Prostate gland (tissue), 2 donors: ENCODE measurements at regions not wholly inside any gene's neighbourhood (a gene's known extent, or its start where the extent isn't known, plus 50 kb on each side); places are given as distances from the start of the nearest gene placed in this dataset.

Experiments
- DNase-seq: peaks from one replicate; pipeline ENCODE4 v3.0.0-alpha.2; 2019; ENCODE audit warnings: low spot score
- H3K27ac ChIP-seq, 2 donors: fragments of 200-600 bp; sonication (generic); 2 replicates each; pipeline ENCODE4 v1.5.1; 2017 to 2019
- H3K27me3 ChIP-seq: fragments of 200-600 bp; sonication (generic); replicated peaks from 2 replicates; pipeline ENCODE4 v1.5.1; 2019; ENCODE audit not compliant: insufficient read depth
- H3K36me3 ChIP-seq, 2 donors: fragments of 200-600 bp; sonication (generic); 1 replicate in 1 of 2; 2 replicates in 1 of 2; pipeline versions ENCODE4 v1.5.1 to v1.8.1; 2017 to 2019
- H3K4me1 ChIP-seq: fragments of 200-600 bp; sonication (generic); replicated peaks from 2 replicates; pipeline ENCODE4 v1.5.1; 2019
- H3K4me3 ChIP-seq, 2 donors: fragments of 200-600 bp; sonication (generic); 2 replicates each; pipeline ENCODE4 v1.5.1; 2017 to 2019
- H3K9me3 ChIP-seq: fragments of 200-600 bp; sonication (generic); 2 replicates; pipeline ENCODE4 v1.5.1; 2017
- POLR2A ChIP-seq: fragments of 450-650 bp; IDR thresholded peaks from one replicate; pipeline ENCODE4 v1.6.1; 2016; ENCODE audit warnings: antibody characterized with exemption, mild to moderate bottlenecking
- POLR2AphosphoS5 ChIP-seq: sonication (generic); formaldehyde crosslinking; IDR thresholded peaks from one replicate; pipeline ENCODE4 v1.6.1; 2017; ENCODE audit warnings: antibody characterized with exemption
- WGBS: methylation state at CpG from one replicate; pipeline ENCODE4 v1.1.5; 2018; 5-methylcytosine and 5-hydroxymethylcytosine counted together
- intact Hi-C: fragments of 100-400 bp; cut with DNase I; formaldehyde crosslinking; loops from one replicate; pipeline ENCODE4 v1.14.2; 2022
- TF ChIP-seq, protein P1 (sequence below), 4 experiments: fragments of 200-600 bp in 2 of 4; fragments of 450-650 bp in 2 of 4; sonication (generic) in 2 of 4; IDR thresholded peaks; 1 replicate in 3 of 4; 2 replicates in 1 of 4; pipeline ENCODE4 v1.5.1; 2016 to 2019; ENCODE audit warnings: antibody characterized with exemption in 4 of 4, mild to moderate bottlenecking in 2 of 4, moderate library complexity in 2 of 4

GRCh38 chr9:38137342-38137741, 68.3 kb upstream of the SHB start:
- Histone ChIP-seq H3K27ac (no peak overlapping the region), H3K27me3 (no peaks in the 10 kb centered on the region), H3K9me3 (no peaks in the 10 kb centered on the region), H3K36me3 (no peaks in the 10 kb centered on the region), H3K4me1 (no peaks in the 10 kb centered on the region), H3K4me3 (no peak overlapping the region)
- intact Hi-C loops = no loop called here
- WGBS = 90% methylated on average over 5 of the region's 5 CpGs
- TF ChIP-seq POLR2AphosphoS5 = no peak
- TF ChIP-seq, protein P1, sequence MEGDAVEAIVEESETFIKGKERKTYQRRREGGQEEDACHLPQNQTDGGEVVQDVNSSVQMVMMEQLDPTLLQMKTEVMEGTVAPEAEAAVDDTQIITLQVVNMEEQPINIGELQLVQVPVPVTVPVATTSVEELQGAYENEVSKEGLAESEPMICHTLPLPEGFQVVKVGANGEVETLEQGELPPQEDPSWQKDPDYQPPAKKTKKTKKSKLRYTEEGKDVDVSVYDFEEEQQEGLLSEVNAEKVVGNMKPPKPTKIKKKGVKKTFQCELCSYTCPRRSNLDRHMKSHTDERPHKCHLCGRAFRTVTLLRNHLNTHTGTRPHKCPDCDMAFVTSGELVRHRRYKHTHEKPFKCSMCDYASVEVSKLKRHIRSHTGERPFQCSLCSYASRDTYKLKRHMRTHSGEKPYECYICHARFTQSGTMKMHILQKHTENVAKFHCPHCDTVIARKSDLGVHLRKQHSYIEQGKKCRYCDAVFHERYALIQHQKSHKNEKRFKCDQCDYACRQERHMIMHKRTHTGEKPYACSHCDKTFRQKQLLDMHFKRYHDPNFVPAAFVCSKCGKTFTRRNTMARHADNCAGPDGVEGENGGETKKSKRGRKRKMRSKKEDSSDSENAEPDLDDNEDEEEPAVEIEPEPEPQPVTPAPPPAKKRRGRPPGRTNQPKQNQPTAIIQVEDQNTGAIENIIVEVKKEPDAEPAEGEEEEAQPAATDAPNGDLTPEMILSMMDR (IDR thresholded peaks at IDR 0.05) = no peak
- no peak for TF ChIP-seq POLR2A
- DNase-seq = no peak

- no peak for DNase-seq
- Histone ChIP-seq H3K27ac (no peak overlapping the region), H3K4me1 (no peaks in the 10 kb centered on the region), H3K27me3 (no peaks in the 10 kb centered on the region), H3K9me3 (no peaks in the 10 kb centered on the region), H3K4me3 (no peak overlapping the region), H3K36me3 (no peaks in the 10 kb centered on the region)
- intact Hi-C loops = no loop called here
- 72% methylated on average over 2 of the region's 2 CpGs for WGBS
- TF ChIP-seq POLR2A (no peak), POLR2AphosphoS5 (no peak)
- TF ChIP-seq, protein P1 (IDR thresholded peaks at IDR 0.05) = no peak
Measured at GRCh38 chr9:38136386-38136785, 67.4 kb upstream of the SHB start.

- no peak for DNase-seq
- WGBS = 92% methylated on average over 6 of the region's 6 CpGs
- H3K9me3 ChIP-seq = no peaks in the 10 kb centered on the region
- no peaks in the 10 kb centered on the region for H3K4me1 ChIP-seq
- no peaks in the 10 kb centered on the region for H3K27me3 ChIP-seq
- H3K36me3 ChIP-seq = no peaks in the 10 kb centered on the region
- intact Hi-C loops = no loop called here
- H3K27ac ChIP-seq = no peak overlapping the region
- no peak overlapping the region for H3K4me3 ChIP-seq
- TF ChIP-seq, protein P1 (IDR thresholded peaks at IDR 0.05) = no peak
- no peak for TF ChIP-seq POLR2A
- no peak for TF ChIP-seq POLR2AphosphoS5
Measured at GRCh38 chr9:38134611-38135237, 65.7 kb upstream of the SHB start.

GRCh38 chr9:38133595-38133994, 64.6 kb upstream of the SHB start:
- H3K4me1 ChIP-seq = no peaks in the 10 kb centered on the region
- no peak overlapping the region for H3K27ac ChIP-seq
- H3K36me3 ChIP-seq = no peaks in the 10 kb centered on the region
- H3K4me3 ChIP-seq = no peak overlapping the region
- intact Hi-C loops = no loop called here
- no peaks in the 10 kb centered on the region for H3K27me3 ChIP-seq
- no peak for TF ChIP-seq POLR2A
- no peak for TF ChIP-seq POLR2AphosphoS5
- TF ChIP-seq, protein P1 (IDR thresholded peaks at IDR 0.05) = no peak
- DNase-seq = no peak
- H3K9me3 ChIP-seq = no peaks in the 10 kb centered on the region

GRCh38 chr9:38132956-38133355, 63.9 kb upstream of the SHB start:
- DNase-seq = no peak
- no peaks in the 10 kb centered on the region for H3K36me3 ChIP-seq
- no peaks in the 10 kb centered on the region for H3K9me3 ChIP-seq
- no peak overlapping the region for H3K4me3 ChIP-seq
- TF ChIP-seq POLR2AphosphoS5 = no peak
- TF ChIP-seq, protein P1 (IDR thresholded peaks at IDR 0.05) = no peak
- no peak for TF ChIP-seq POLR2A
- 92% methylated on average over 5 of the region's 5 CpGs for WGBS
- intact Hi-C loops = no loop called here
- no peaks in the 10 kb centered on the region for H3K27me3 ChIP-seq
- no peaks in the 10 kb centered on the region for H3K4me1 ChIP-seq
- H3K27ac ChIP-seq = no peak overlapping the region
